ENCODE measurements at regions not wholly inside any gene's neighbourhood (a gene's known extent, or its start where the extent isn't known, plus 50 kb on each side); places are given as distances from the start of the nearest gene placed in this dataset.

GRCh38 chr18:27497246-27497645 lies 312.1 kb upstream of the CHST9 start:
- TF ChIP-seq CTCF (IDR thresholded peaks at IDR 0.05): no peak
- TF ChIP-seq POLR2A (IDR thresholded peaks at IDR 0.05): no peak

All from uterus (tissue), 2 donors.